ENCODE measurements at regions not wholly inside any gene's neighbourhood (a gene's known extent, or its start where the extent isn't known, plus 50 kb on each side); places are given as distances from the start of the nearest gene placed in this dataset.
"Not testable (repeated sequence)": the region's sequence is repeated elsewhere in the genome, so short reads cannot be mapped to it uniquely, and the experiment has no call there.

DNA sequence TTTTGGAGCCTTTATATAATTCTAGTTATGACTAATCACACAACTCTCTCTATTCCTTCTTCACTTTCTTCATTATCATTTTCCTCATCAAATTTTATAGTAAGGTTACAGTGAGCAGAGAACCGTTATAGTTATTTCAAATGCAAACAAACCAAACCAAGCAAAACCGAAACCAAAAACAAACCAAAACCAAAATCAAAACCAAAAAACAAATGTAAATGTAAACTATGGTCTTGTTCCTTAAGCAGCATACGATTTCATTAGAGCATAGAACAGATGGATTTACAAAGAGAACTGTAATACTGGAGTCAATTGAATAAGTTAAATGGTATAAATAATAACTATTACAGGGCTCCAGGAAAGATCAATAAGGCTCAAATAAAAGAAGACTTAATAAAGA, 447.1 kb downstream of the LRRC70 start:
- Histone ChIP-seq H3K4me1 (ENCODE audit: control insufficient read depth, insufficient read depth, low read length, unreplicated experiment) (no peaks in the 10 kb centered on the region), H3K36me3 (ENCODE audit: insufficient read depth, low read length) (no peaks in the 10 kb centered on the region), H3K27me3 (ENCODE audit: insufficient read depth, low read length) (no peaks in the 10 kb centered on the region), H2AFZ (ENCODE audit: low read length, unreplicated experiment) (no peak overlapping the region), H3K79me2 (ENCODE audit: control insufficient read depth, insufficient read depth, low read length, unreplicated experiment) (no peaks in the 10 kb centered on the region), H3K4me3 (ENCODE audit: low read depth, low read length) (peak overlapping the region; percentile 9; the same call in 1 of the 2 replicates), H3K27ac (ENCODE audit: low read depth, low read length) (no peak overlapping the region)

DNA sequence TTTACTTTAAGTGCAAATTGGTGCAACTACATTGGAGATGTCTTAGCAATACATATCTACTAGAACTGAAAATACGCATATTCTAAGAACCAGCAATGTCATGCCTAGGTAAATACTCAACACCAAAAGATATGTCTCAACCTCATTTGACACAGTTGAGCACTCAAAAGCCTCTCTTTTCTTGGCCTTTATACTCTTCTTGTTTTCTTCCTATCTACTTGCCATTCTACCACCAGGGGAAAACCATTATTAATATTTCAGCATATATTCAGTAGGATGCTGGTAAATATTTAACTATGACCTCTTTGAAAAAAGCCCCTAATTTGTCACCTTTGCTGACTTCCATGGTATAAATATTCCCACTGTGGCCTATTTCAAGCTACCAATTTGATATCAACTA, 443.8 kb downstream of the LRRC70 start:
- H3K27ac ChIP-seq (ENCODE audit: low read depth, low read length) = no peak overlapping the region
- H3K4me1 ChIP-seq (ENCODE audit: control insufficient read depth, insufficient read depth, low read length, unreplicated experiment) = no peaks in the 10 kb centered on the region
- no peak overlapping the region for H3K4me3 ChIP-seq (ENCODE audit: low read depth, low read length)
- no peaks in the 10 kb centered on the region for H3K27me3 ChIP-seq (ENCODE audit: insufficient read depth, low read length)
- no peak overlapping the region for H2AFZ ChIP-seq (ENCODE audit: low read length, unreplicated experiment)
- H3K36me3 ChIP-seq (ENCODE audit: insufficient read depth, low read length) = no peaks in the 10 kb centered on the region
- H3K79me2 ChIP-seq (ENCODE audit: control insufficient read depth, insufficient read depth, low read length, unreplicated experiment) = no peaks in the 10 kb centered on the region

DNA sequence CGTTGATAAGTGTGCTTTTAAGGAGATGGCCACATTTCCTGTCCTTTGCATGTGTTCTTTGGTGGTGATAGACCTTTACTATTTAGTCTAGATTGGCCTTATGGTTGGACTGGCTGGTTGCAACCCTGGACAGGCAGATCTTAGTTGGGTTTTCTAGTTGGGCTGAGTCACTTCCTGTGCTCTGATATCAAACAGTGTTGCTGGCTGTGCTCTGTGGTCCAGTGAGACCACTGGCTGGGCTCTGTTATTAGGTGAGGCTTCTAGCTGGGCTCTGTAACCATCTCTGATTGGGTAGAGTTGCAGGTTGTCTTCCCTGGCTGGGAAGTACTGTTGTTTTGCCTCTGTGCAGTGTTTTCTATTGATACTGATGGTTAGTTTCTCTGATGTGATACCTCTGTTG, 432.5 kb downstream of the LRRC70 start:
- no peaks in the 10 kb centered on the region for H3K36me3 ChIP-seq (ENCODE audit: insufficient read depth, low read length)
- no peaks in the 10 kb centered on the region for H3K4me1 ChIP-seq (ENCODE audit: control insufficient read depth, insufficient read depth, low read length, unreplicated experiment)
- H2AFZ ChIP-seq (ENCODE audit: low read length, unreplicated experiment) = no peak overlapping the region
- no peaks in the 10 kb centered on the region for H3K27me3 ChIP-seq (ENCODE audit: insufficient read depth, low read length)
- H3K4me3 ChIP-seq (ENCODE audit: low read depth, low read length) = no peak overlapping the region
- H3K27ac ChIP-seq (ENCODE audit: low read depth, low read length) = no peak overlapping the region
- no peaks in the 10 kb centered on the region for H3K79me2 ChIP-seq (ENCODE audit: control insufficient read depth, insufficient read depth, low read length, unreplicated experiment)

DNA sequence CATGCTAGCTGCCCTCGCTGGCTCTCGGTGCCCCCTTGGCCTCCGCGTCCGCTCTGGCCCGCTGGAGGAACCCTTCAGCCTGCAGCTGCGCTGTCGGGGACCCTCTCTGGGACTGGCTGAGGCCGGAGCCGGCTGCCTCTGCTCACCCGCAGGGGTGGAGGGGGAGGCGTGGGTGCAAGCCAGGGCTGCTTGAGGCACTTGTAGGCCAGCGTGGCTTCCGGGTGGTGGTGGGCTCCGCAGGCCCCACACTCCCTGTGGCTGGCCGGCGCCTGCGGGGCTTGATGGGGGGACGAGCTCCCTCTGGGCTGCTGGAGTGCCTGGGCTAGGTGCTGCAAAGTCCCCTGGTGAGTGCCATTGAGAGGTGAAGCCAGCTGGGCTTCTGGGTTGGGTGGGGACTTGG, 429.6 kb downstream of the LRRC70 start:
- Histone ChIP-seq H3K27me3 (ENCODE audit: insufficient read depth, low read length) (no peaks in the 10 kb centered on the region), H3K4me1 (ENCODE audit: control insufficient read depth, insufficient read depth, low read length, unreplicated experiment) (no peaks in the 10 kb centered on the region), H3K27ac (ENCODE audit: low read depth, low read length) (no peak overlapping the region), H2AFZ (ENCODE audit: low read length, unreplicated experiment) (no peak overlapping the region), H3K36me3 (ENCODE audit: insufficient read depth, low read length) (no peaks in the 10 kb centered on the region), H3K79me2 (ENCODE audit: control insufficient read depth, insufficient read depth, low read length, unreplicated experiment) (no peaks in the 10 kb centered on the region), H3K4me3 (ENCODE audit: low read depth, low read length) (no peak overlapping the region)

DNA sequence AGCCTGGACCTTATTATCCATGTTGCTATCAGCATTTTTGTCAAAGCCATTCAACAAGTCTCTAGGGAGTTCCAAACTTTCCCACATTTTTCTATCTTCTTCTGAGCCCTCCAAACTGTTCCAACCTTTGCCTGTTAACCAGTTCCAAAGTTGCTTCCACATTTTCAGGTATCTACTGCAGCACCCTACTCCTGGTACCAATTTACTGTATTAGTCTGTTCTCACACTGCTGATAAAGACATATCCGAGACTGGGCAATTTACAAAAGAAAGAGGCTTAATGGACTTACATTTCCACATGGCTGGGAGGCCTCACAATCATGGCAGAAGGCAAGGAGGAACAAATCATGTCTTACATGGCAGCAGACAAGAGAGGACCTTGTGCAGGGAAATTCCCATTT, 416.2 kb downstream of the LRRC70 start:
- H3K27ac ChIP-seq (ENCODE audit: low read depth, low read length); H3K4me3 ChIP-seq (ENCODE audit: low read depth, low read length); H3K36me3 ChIP-seq (ENCODE audit: insufficient read depth, low read length); H2AFZ ChIP-seq (ENCODE audit: low read length, unreplicated experiment); H3K4me1 ChIP-seq (ENCODE audit: control insufficient read depth, insufficient read depth, low read length, unreplicated experiment); H3K27me3 ChIP-seq (ENCODE audit: insufficient read depth, low read length); H3K79me2 ChIP-seq (ENCODE audit: control insufficient read depth, insufficient read depth, low read length, unreplicated experiment): not testable (repeated sequence)

DNA sequence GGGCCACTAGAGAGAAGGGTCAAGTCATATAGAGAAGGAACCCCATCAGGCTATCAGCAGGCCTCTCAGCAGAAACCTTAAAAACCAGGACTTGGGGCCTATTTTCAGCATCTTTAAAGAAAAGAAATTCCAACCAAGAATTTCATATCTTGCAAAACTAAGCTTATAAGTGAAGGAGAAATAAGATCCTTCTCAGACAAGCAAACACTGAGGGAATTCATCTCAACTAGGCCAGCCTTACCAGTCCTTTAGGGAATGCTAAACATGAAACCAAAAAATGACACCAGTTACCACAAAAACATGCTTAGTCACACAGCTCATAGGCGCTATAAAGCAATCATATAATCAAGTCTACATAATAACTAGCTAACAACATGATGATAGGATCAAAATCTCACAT, 407.1 kb downstream of the LRRC70 start:
- Histone ChIP-seq H3K27me3 (ENCODE audit: insufficient read depth, low read length) (no peaks in the 10 kb centered on the region), H3K79me2 (ENCODE audit: control insufficient read depth, insufficient read depth, low read length, unreplicated experiment) (no peaks in the 10 kb centered on the region), H3K4me1 (ENCODE audit: control insufficient read depth, insufficient read depth, low read length, unreplicated experiment) (no peaks in the 10 kb centered on the region), H3K36me3 (ENCODE audit: insufficient read depth, low read length) (no peaks in the 10 kb centered on the region), H3K4me3 (ENCODE audit: low read depth, low read length) (no peak overlapping the region), H2AFZ (ENCODE audit: low read length, unreplicated experiment) (no peak overlapping the region), H3K27ac (ENCODE audit: low read depth, low read length) (no peak overlapping the region)

DNA sequence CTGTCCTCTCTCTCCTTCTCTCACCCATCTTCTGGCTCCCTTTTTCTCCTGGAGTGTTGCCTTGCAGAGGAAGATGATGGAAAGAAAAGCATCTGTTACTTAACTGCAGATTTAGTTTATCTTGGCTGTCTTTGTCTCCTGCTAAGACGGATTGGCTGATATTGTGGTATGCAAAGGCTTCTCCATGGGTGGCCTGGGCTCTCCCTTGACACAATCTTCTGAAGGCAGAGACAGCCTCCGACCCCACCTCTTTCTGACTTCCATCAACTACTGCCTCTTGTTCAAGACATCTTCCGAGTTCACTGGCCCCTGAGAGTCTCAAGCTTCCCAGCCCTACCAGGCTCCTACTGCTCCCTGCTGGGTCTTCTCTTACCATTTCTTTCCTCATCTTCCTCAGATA, 403.7 kb downstream of the LRRC70 start:
- Histone ChIP-seq H3K4me3 (ENCODE audit: low read depth, low read length) (no peak overlapping the region), H3K27me3 (ENCODE audit: insufficient read depth, low read length) (no peaks in the 10 kb centered on the region), H3K36me3 (ENCODE audit: insufficient read depth, low read length) (no peaks in the 10 kb centered on the region), H3K79me2 (ENCODE audit: control insufficient read depth, insufficient read depth, low read length, unreplicated experiment) (no peaks in the 10 kb centered on the region), H3K4me1 (ENCODE audit: control insufficient read depth, insufficient read depth, low read length, unreplicated experiment) (no peaks in the 10 kb centered on the region), H3K27ac (ENCODE audit: low read depth, low read length) (no peak overlapping the region), H2AFZ (ENCODE audit: low read length, unreplicated experiment) (no peak overlapping the region)

DNA sequence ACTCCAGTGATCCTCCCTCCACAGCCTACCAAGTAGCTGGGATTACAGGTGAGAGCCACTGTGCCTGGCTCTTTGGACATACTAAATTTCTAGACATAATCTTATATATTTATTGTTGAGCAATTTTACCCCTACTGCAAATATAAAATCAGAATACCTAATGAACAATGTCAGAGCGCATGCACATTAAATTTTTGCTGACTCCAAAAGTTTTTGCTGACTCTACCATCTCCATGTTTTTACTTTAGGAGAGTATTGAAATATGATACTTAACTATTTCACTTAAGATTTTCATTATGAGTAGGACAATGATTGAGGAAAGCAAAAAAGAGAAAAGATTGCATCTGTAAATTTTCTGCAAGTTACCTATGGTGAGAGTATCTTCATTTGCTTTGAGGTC, 402.3 kb downstream of the LRRC70 start:
- no peaks in the 10 kb centered on the region for H3K79me2 ChIP-seq (ENCODE audit: control insufficient read depth, insufficient read depth, low read length, unreplicated experiment)
- no peak overlapping the region for H3K27ac ChIP-seq (ENCODE audit: low read depth, low read length)
- no peak overlapping the region for H2AFZ ChIP-seq (ENCODE audit: low read length, unreplicated experiment)
- no peaks in the 10 kb centered on the region for H3K27me3 ChIP-seq (ENCODE audit: insufficient read depth, low read length)
- H3K4me1 ChIP-seq (ENCODE audit: control insufficient read depth, insufficient read depth, low read length, unreplicated experiment) = no peaks in the 10 kb centered on the region
- no peaks in the 10 kb centered on the region for H3K36me3 ChIP-seq (ENCODE audit: insufficient read depth, low read length)
- H3K4me3 ChIP-seq (ENCODE audit: low read depth, low read length) = no peak overlapping the region

DNA sequence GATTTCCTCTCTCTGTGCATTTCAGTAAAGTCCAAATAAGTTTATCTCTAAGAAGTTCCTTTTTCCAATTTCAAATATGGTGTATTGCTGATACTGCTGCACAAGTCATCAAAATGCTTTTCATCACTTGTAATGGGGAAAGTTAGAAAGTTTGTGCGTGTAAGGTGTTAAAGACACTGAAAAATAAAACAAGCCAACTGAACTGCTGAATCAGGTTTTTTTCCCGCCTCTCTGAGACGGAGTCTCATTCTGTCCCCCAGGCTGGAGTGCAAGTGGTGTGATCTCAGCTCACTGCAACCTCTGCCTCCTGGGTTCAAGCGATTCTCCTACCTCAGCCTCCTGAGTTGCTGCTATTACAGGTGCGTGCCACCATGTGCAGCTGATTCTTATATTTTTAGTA, 400.9 kb downstream of the LRRC70 start:
- Histone ChIP-seq H3K27ac (ENCODE audit: low read depth, low read length) (no peak overlapping the region), H2AFZ (ENCODE audit: low read length, unreplicated experiment) (no peak overlapping the region)

DNA sequence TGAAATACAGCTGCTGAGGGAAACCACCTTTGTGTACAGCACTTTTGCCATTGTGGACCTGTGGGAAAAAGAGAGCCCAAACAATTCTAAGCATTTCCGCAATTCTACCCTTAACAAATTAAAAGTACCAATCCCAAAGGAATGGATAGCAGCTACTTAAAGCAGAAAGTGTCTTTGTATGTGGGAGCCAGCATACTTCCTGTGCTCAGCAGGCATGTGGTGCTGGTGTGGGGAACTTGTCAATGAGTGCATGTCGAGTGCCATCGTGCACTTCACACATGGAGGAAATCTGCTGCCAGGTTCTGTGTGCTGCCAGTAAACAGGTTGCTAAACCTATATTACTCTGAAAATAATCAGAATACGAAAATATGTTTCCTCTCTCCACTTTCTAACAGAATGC, 399.0 kb downstream of the LRRC70 start:
- no peak overlapping the region for H3K4me3 ChIP-seq (ENCODE audit: low read depth, low read length)
- H3K4me1 ChIP-seq (ENCODE audit: control insufficient read depth, insufficient read depth, low read length, unreplicated experiment) = no peaks in the 10 kb centered on the region
- H3K36me3 ChIP-seq (ENCODE audit: insufficient read depth, low read length) = no peaks in the 10 kb centered on the region
- no peak overlapping the region for H3K27ac ChIP-seq (ENCODE audit: low read depth, low read length)
- no peaks in the 10 kb centered on the region for H3K79me2 ChIP-seq (ENCODE audit: control insufficient read depth, insufficient read depth, low read length, unreplicated experiment)
- H3K27me3 ChIP-seq (ENCODE audit: insufficient read depth, low read length) = no peaks in the 10 kb centered on the region
- H2AFZ ChIP-seq (ENCODE audit: low read length, unreplicated experiment) = no peak overlapping the region

More for the DNA sequence above, 400.9 kb downstream of the LRRC70 start:
- no peaks in the 10 kb centered on the region for H3K79me2 ChIP-seq (ENCODE audit: control insufficient read depth, insufficient read depth, low read length, unreplicated experiment)
- no peak overlapping the region for H3K4me3 ChIP-seq (ENCODE audit: low read depth, low read length)
- no peaks in the 10 kb centered on the region for H3K36me3 ChIP-seq (ENCODE audit: insufficient read depth, low read length)
- H3K27me3 ChIP-seq (ENCODE audit: insufficient read depth, low read length) = no peaks in the 10 kb centered on the region
- no peaks in the 10 kb centered on the region for H3K4me1 ChIP-seq (ENCODE audit: control insufficient read depth, insufficient read depth, low read length, unreplicated experiment)

DNA sequence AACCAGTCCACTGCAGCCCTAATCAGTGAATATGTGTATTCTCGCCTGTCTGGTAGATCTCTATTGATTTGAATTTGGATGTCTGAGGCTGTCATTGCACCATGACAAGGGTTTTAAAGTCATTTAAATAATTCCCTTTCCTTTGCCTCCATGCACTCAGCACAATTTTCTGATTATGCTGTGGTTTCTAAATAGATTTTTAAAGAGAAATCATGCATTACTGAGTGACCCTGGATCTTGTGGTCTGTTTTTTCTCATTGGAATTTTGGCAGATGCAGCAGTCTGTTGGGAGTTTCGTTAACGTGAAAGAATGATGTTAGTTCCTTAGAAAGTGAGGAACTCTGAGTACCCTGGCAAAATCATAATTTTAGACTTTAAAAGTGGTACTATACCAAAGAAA, 396.0 kb downstream of the LRRC70 start:
- no peak overlapping the region for H3K4me3 ChIP-seq (ENCODE audit: low read depth, low read length)
- H3K4me1 ChIP-seq (ENCODE audit: control insufficient read depth, insufficient read depth, low read length, unreplicated experiment) = no peaks in the 10 kb centered on the region
- no peaks in the 10 kb centered on the region for H3K79me2 ChIP-seq (ENCODE audit: control insufficient read depth, insufficient read depth, low read length, unreplicated experiment)
- no peak overlapping the region for H2AFZ ChIP-seq (ENCODE audit: low read length, unreplicated experiment)
- H3K27ac ChIP-seq (ENCODE audit: low read depth, low read length) = no peak overlapping the region
- H3K36me3 ChIP-seq (ENCODE audit: insufficient read depth, low read length) = no peaks in the 10 kb centered on the region
- no peaks in the 10 kb centered on the region for H3K27me3 ChIP-seq (ENCODE audit: insufficient read depth, low read length)
